Stomach (tissue), 8 donors: ENCODE measurements at regions not wholly inside any gene's neighbourhood (a gene's known extent, or its start where the extent isn't known, plus 50 kb on each side); places are given as distances from the start of the nearest gene placed in this dataset.

Source experiments
- DNase-seq, 2 donors: peaks; one replicate each; pipeline versions ENCODE4 v3.0.0 to v3.0.0-alpha.2; 2013 to 2019
- H3K27ac ChIP-seq, 5 donors: fragments of 200-600 bp in 4 of 5; sonication (generic) in 4 of 5; one replicate each; pipeline ENCODE4 v1.5.1; 2013 to 2019; ENCODE audit warnings: mild to moderate bottlenecking in 1 of 5, moderate library complexity in 1 of 5
- H3K27me3 ChIP-seq, 3 donors: fragments of 200-600 bp; sonication (generic); one replicate each; pipeline ENCODE4 v1.5.1; 2017 to 2019; ENCODE audit warnings: mixed run types in 1 of 3
- H3K36me3 ChIP-seq, 4 donors: fragments of 200-600 bp; sonication (generic); 1 replicate in 3 of 4; 2 replicates in 1 of 4; pipeline ENCODE4 v1.5.1; 2016 to 2019
- H3K4me1 ChIP-seq, 4 donors: fragments of 200-600 bp; sonication (generic); one replicate each; pipeline ENCODE4 v1.5.1; 2016 to 2019
- H3K4me3 ChIP-seq, 4 donors: fragments of 200-600 bp; sonication (generic) in 3 of 4; one replicate each; pipeline ENCODE4 v1.5.1; 2016 to 2019; ENCODE audit warnings: mild to moderate bottlenecking in 1 of 4
- H3K9me3 ChIP-seq, 4 donors: fragments of 200-600 bp; sonication (generic); one replicate each; pipeline ENCODE4 v1.5.1; 2016 to 2019
- EP300 ChIP-seq: sonication (generic); formaldehyde crosslinking; IDR thresholded peaks from one replicate; pipeline ENCODE4 v1.6.1; 2017; ENCODE audit warnings: antibody characterized with exemption
- POLR2A ChIP-seq, 4 donors: fragments of 450-650 bp; IDR thresholded peaks; one replicate each; pipeline ENCODE4 v1.6.1; 2016; ENCODE audit warnings: antibody characterized with exemption in 4 of 4, control low read depth in 2 of 4, mild to moderate bottlenecking in 1 of 4, moderate library complexity in 1 of 4
- POLR2AphosphoS5 ChIP-seq, 3 donors: sonication (generic); formaldehyde crosslinking; IDR thresholded peaks; one replicate each; pipeline ENCODE4 v1.6.1; 2016; ENCODE audit warnings: antibody characterized with exemption in 3 of 3
- WGBS, 5 donors: extraction: QIAGEN DNeasy Blood & Tissue Kit in 3 of 5; methylation state at CpG; one replicate each; pipeline versions ENCODE4 v1.1.5 to v1.1.7; 2013 to 2018; 5-methylcytosine and 5-hydroxymethylcytosine counted together
- intact Hi-C: fragments of 100-400 bp; cut with DNase I; formaldehyde crosslinking; loops from one replicate; pipeline ENCODE4 v1.15.1; 2023; ENCODE audit warnings: low total_unique reads
- TF ChIP-seq, protein P1 (sequence below), 7 experiments: fragments of 450-650 bp in 4 of 7; fragments of 200-600 bp in 3 of 7; sonication (generic) in 3 of 7; IDR thresholded peaks; one replicate each; pipeline ENCODE4 v1.5.1; 2016 to 2019; ENCODE audit warnings: antibody characterized with exemption in 7 of 7, control low read depth in 2 of 7, mild to moderate bottlenecking in 1 of 7
- donor health status: healthy with polysubstance abuse.
- donor health status: Bipolar disorder and iron deficiency.
- donor health status: healthy.

DNA sequence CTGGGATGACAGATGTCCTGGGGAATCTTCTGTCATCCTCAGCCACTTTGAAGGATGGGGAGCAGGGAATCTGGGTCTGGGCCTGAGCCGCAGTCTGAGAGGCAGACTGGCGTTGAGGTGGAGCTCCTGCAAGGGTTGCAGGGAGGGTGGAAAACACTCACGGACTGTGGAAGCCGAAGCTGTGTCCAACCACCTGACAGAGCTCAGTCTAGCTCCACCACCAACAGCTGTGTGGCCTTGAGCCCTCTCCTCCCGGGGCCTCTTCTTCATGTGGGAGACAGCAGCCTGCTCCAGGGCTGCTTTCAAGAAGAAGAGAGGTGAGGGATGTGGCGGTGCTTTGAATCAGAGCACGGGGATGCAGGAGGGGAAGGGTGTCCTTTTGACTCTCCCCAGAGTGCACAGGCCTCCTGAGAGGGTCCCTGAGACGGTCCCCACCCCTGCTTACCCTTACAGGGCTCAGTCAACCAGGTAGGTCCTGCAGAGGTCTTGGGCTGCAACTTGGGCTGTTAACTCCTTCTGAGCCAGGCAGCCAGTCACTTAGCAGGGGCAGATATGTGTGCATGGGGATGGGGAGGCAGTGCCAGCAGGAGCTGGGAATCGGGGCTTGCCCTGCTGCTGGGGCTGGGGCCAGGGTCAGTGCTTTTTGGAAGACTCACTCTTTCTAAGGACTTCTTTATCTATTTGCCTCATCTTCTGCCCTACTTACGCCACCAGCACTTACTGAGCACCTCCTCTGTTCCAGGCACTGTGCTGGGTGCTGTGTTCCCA lies 216.3 kb downstream of the PTPRU start:
- Histone ChIP-seq H3K4me1 (no peaks in the 10 kb centered on the region), H3K9me3 (peaks cover 0 to 6% (median 0%) of the 10 kb centered on the region in 4 donors), H3K4me3 (no peak overlapping the region), H3K36me3 (no peaks in the 10 kb centered on the region), H3K27me3 (peaks cover 0 to 43% (median 0%) of the 10 kb centered on the region in 3 donors), H3K27ac (no peak overlapping the region)
- intact Hi-C loops = loop anchor here (10.0 kb wide), 1 partner anchor 208 kb away; no protein-coding TSS in a partner anchor
- DNase-seq = no peak
- TF ChIP-seq POLR2A (IDR thresholded peaks at IDR 0.05) (no peak), EP300 (no peak), POLR2AphosphoS5 (IDR thresholded peaks at IDR 0.05) (no peak)
- TF ChIP-seq, protein P1, sequence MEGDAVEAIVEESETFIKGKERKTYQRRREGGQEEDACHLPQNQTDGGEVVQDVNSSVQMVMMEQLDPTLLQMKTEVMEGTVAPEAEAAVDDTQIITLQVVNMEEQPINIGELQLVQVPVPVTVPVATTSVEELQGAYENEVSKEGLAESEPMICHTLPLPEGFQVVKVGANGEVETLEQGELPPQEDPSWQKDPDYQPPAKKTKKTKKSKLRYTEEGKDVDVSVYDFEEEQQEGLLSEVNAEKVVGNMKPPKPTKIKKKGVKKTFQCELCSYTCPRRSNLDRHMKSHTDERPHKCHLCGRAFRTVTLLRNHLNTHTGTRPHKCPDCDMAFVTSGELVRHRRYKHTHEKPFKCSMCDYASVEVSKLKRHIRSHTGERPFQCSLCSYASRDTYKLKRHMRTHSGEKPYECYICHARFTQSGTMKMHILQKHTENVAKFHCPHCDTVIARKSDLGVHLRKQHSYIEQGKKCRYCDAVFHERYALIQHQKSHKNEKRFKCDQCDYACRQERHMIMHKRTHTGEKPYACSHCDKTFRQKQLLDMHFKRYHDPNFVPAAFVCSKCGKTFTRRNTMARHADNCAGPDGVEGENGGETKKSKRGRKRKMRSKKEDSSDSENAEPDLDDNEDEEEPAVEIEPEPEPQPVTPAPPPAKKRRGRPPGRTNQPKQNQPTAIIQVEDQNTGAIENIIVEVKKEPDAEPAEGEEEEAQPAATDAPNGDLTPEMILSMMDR (IDR thresholded peaks at IDR 0.05) = no peak
- 57 to 68% (median 65%) methylated on average over 9 to 10 of the region's 10 CpGs for WGBS, 5 donors

DNA sequence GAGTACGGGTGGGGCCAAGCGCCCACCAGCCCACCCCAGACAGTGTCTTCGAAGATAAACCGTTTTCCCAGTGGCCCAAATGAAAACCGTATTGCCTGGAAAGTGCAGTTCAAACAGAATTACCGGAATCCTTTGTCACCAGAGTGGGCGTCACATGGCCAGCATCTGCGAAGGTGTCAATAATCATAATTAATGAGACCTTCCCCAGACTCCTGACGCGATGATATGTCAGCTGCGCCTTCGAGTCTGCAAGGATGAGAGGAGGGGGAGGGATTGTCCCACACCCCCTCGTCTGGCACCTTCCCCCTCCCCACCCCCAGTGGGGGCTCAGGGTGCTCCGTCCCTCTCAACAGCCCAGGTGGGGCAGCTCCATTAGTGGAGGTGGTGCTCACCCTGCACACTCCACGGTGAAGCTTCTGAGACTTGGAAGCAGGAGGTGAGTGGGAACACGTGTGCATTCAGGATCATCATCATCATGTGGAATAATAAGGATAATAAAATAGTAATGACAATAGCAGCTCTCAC lies 215.1 kb downstream of the PTPRU start:
- H3K4me1 ChIP-seq = no peaks in the 10 kb centered on the region
- TF ChIP-seq EP300 (no peak), POLR2AphosphoS5 (IDR thresholded peaks at IDR 0.05) (no peak)
- TF ChIP-seq, protein P1 (IDR thresholded peaks at IDR 0.05) = no peak
- DNase-seq = no peak
- H3K27ac ChIP-seq = no peak overlapping the region
- WGBS, 5 donors = 52 to 72% (median 61%) methylated on average over 15 to 16 of the region's 16 CpGs
- H3K4me3 ChIP-seq = no peak overlapping the region
- peaks cover 0 to 48% (median 0%) of the 10 kb centered on the region in 3 donors for H3K27me3 ChIP-seq
- no peaks in the 10 kb centered on the region for H3K9me3 ChIP-seq
- no peaks in the 10 kb centered on the region for H3K36me3 ChIP-seq
- intact Hi-C loops = loop anchor here (10.0 kb wide), 1 partner anchor 207 kb away; no protein-coding TSS in a partner anchor

- Histone ChIP-seq H3K36me3 (no peaks in the 10 kb centered on the region), H3K27ac (no peak overlapping the region), H3K27me3 (peaks cover 0 to 49% (median 0%) of the 10 kb centered on the region in 3 donors), H3K4me1 (no peaks in the 10 kb centered on the region), H3K4me3 (no peak overlapping the region), H3K9me3 (no peaks in the 10 kb centered on the region)
- TF ChIP-seq EP300 = no peak
- no peak for TF ChIP-seq POLR2A (IDR thresholded peaks at IDR 0.05)
- TF ChIP-seq POLR2AphosphoS5 (IDR thresholded peaks at IDR 0.05) = no peak
- TF ChIP-seq, protein P1 (IDR thresholded peaks at IDR 0.05) = no peak
- intact Hi-C loops = loop anchor here (10.0 kb wide), 1 partner anchor 206 kb away; no protein-coding TSS in a partner anchor
- DNase-seq = no peak
- WGBS, 5 donors = 67 to 85% (median 76%) methylated on average over 10 of the region's 10 CpGs
These were observed 214.3 kb downstream of the PTPRU start for GRCh38 chr1:29450591-29450990.

DNA sequence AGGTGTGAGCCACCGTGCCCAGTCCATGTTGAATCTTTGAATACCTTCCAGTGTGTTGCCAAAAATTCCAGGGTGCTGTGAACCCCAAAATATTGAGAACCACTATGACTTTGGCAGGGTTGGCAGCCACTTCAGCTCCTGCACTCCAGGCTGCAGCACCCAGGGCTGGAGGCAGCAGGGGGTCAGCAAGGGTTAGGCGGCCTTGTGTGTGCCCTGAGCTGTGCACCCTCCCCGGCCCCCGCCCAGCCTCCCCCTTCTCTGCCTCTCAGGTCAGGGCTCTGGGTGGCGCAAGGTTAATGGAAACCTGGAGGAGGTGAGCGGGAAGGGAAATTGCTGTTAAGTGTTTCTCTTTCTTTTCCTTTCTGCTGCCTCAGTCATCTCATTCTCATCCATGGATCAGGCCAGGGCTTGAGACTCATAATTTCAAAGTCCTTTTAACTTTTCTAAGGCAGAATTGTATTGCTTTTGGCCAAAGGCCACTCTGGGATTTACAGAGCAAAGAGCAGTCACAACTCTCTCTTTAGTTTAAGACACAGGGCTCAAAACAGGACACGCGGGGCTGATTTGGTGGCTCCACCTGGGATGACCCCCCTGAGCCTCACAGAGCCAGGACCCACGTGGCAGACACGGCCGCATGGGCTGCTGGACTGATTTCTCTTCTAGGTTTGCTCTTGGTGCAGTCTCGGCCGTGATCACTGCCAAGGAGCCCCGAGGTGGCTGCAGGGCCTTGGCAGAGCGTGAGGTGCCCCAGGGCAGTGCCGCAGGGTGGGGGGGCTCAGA lies 212.3 kb downstream of the PTPRU start:
- 68 to 76% (median 72%) methylated on average over 7 to 16 of the region's 16 CpGs for WGBS, 5 donors
- no peak overlapping the region for H3K4me3 ChIP-seq
- H3K36me3 ChIP-seq = no peaks in the 10 kb centered on the region
- intact Hi-C loops = no loop called here
- H3K9me3 ChIP-seq = no peaks in the 10 kb centered on the region
- no peak for DNase-seq
- TF ChIP-seq EP300 = no peak
- no peak for TF ChIP-seq POLR2AphosphoS5 (IDR thresholded peaks at IDR 0.05)
- TF ChIP-seq POLR2A (IDR thresholded peaks at IDR 0.05) = no peak
- TF ChIP-seq, protein P1 (IDR thresholded peaks at IDR 0.05) = no peak
- no peaks in the 10 kb centered on the region for H3K4me1 ChIP-seq
- H3K27me3 ChIP-seq = peaks cover 0 to 58% (median 7%) of the 10 kb centered on the region in 3 donors
- no peak overlapping the region for H3K27ac ChIP-seq
